ENCODE measurements at regions not wholly inside any gene's neighbourhood (a gene's known extent, or its start where the extent isn't known, plus 50 kb on each side); places are given as distances from the start of the nearest gene placed in this dataset.
A peak's percentile ranks its signal among the peaks of the same experiment; 100 is the strongest.

- Histone ChIP-seq H3K4me3 (ENCODE audit: insufficient read depth, low read length) (no peak overlapping the region), H3K27me3 (ENCODE audit: insufficient read depth, low read length) (no peaks in the 10 kb centered on the region), H3K4me1 (ENCODE audit: insufficient read depth, low read length) (no peaks in the 10 kb centered on the region), H2AFZ (ENCODE audit: low read length) (no peak overlapping the region), H3K79me2 (ENCODE audit: insufficient read depth, low read length) (no peaks in the 10 kb centered on the region), H3K4me2 (ENCODE audit: insufficient read depth, low read length) (no peak overlapping the region), H3K36me3 (ENCODE audit: insufficient read depth, low read length) (no peaks in the 10 kb centered on the region), H4K20me1 (ENCODE audit: insufficient read depth, low read length) (no peaks in the 10 kb centered on the region), H3K27ac (ENCODE audit: low read depth, low read length) (no peak overlapping the region), H3K9me3 (ENCODE audit: low read depth, low read length) (no peaks in the 10 kb centered on the region)
- TF ChIP-seq, protein P1, sequence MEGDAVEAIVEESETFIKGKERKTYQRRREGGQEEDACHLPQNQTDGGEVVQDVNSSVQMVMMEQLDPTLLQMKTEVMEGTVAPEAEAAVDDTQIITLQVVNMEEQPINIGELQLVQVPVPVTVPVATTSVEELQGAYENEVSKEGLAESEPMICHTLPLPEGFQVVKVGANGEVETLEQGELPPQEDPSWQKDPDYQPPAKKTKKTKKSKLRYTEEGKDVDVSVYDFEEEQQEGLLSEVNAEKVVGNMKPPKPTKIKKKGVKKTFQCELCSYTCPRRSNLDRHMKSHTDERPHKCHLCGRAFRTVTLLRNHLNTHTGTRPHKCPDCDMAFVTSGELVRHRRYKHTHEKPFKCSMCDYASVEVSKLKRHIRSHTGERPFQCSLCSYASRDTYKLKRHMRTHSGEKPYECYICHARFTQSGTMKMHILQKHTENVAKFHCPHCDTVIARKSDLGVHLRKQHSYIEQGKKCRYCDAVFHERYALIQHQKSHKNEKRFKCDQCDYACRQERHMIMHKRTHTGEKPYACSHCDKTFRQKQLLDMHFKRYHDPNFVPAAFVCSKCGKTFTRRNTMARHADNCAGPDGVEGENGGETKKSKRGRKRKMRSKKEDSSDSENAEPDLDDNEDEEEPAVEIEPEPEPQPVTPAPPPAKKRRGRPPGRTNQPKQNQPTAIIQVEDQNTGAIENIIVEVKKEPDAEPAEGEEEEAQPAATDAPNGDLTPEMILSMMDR (IDR thresholded peaks at IDR 0.05; ENCODE audit: extremely low read depth, low read depth, low read length): no peak
- peak; percentile 43 for DNase-seq (ENCODE audit: insufficient read length, low spot score, missing footprints)
Observed at GRCh38 chr10:35940141-35941041, 298.3 kb upstream of the FZD8 start.

DNA sequence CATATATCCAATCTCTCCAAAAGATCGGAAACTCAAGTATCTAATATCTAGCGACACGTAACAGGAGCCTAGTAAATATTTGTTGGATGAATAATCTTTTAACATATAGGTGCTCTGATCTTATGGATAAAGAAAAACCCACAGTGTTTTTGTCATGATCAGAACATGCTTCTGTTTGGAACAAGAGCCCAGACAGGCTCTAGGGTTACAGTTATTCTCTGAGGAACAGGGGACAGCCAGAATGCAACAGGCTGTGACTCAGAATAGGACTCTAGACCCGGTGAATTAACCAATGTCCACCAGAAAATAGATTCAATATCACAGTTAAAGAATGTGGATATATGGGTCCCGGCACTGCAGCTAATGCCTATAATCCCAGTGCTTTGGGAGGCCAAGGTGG lies 296.1 kb upstream of the FZD8 start:
- TF ChIP-seq, protein P1 (IDR thresholded peaks at IDR 0.05; ENCODE audit: extremely low read depth, low read depth, low read length): no peak
- no peak overlapping the region for H2AFZ ChIP-seq (ENCODE audit: low read length)
- DNase-seq (ENCODE audit: insufficient read length, low spot score, missing footprints): no peak

DNA sequence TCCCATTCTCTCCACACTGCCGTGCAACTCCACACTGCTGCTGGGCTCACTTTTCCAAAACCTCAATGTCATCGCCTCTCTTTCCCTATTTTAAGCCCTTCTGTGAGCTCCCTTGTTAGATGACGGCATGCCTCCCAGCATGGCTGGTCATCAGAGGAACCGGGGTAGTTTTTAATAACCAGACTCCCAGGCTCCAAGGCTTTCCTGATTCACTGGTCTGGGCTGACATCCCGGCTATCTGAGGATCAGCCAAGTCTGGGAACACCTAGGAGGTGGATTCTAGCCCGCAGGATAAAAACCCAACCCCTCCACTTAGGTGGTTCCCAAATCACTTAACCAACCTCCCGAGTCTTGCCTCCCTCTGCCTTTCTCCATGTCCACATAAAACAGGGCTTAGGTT lies 295.4 kb upstream of the FZD8 start:
- H3K9me3 ChIP-seq (ENCODE audit: low read depth, low read length): no peaks in the 10 kb centered on the region

More for the DNA sequence above, 296.1 kb upstream of the FZD8 start:
- no peak overlapping the region for H3K27ac ChIP-seq (ENCODE audit: low read depth, low read length)
- no peaks in the 10 kb centered on the region for H3K4me1 ChIP-seq (ENCODE audit: insufficient read depth, low read length)
- H3K4me2 ChIP-seq (ENCODE audit: insufficient read depth, low read length): no peak overlapping the region
- H3K79me2 ChIP-seq (ENCODE audit: insufficient read depth, low read length): no peaks in the 10 kb centered on the region
- no peaks in the 10 kb centered on the region for H3K9me3 ChIP-seq (ENCODE audit: low read depth, low read length)
- no peaks in the 10 kb centered on the region for H3K27me3 ChIP-seq (ENCODE audit: insufficient read depth, low read length)
- no peak overlapping the region for H3K4me3 ChIP-seq (ENCODE audit: insufficient read depth, low read length)
- H3K36me3 ChIP-seq (ENCODE audit: insufficient read depth, low read length): no peaks in the 10 kb centered on the region
- H4K20me1 ChIP-seq (ENCODE audit: insufficient read depth, low read length): no peaks in the 10 kb centered on the region

GRCh38 chr10:35934642-35934995 lies 292.5 kb upstream of the FZD8 start:
- TF ChIP-seq, protein P1 (IDR thresholded peaks at IDR 0.05; ENCODE audit: extremely low read depth, low read depth, low read length): no peak
- Histone ChIP-seq H3K4me1 (ENCODE audit: insufficient read depth, low read length) (no peaks in the 10 kb centered on the region), H3K79me2 (ENCODE audit: insufficient read depth, low read length) (no peaks in the 10 kb centered on the region), H3K4me3 (ENCODE audit: insufficient read depth, low read length) (no peak overlapping the region), H2AFZ (ENCODE audit: low read length) (no peak overlapping the region), H3K4me2 (ENCODE audit: insufficient read depth, low read length) (no peak overlapping the region), H4K20me1 (ENCODE audit: insufficient read depth, low read length) (no peaks in the 10 kb centered on the region), H3K36me3 (ENCODE audit: insufficient read depth, low read length) (no peaks in the 10 kb centered on the region), H3K9me3 (ENCODE audit: low read depth, low read length) (no peaks in the 10 kb centered on the region), H3K27me3 (ENCODE audit: insufficient read depth, low read length) (no peaks in the 10 kb centered on the region), H3K27ac (ENCODE audit: low read depth, low read length) (no peak overlapping the region)
- no peak for DNase-seq (ENCODE audit: insufficient read length, low spot score, missing footprints)

More for the DNA sequence above, 295.4 kb upstream of the FZD8 start:
- no peaks in the 10 kb centered on the region for H3K27me3 ChIP-seq (ENCODE audit: insufficient read depth, low read length)
- TF ChIP-seq, protein P1 (IDR thresholded peaks at IDR 0.05; ENCODE audit: extremely low read depth, low read depth, low read length): no peak
- H3K4me1 ChIP-seq (ENCODE audit: insufficient read depth, low read length): no peaks in the 10 kb centered on the region
- no peaks in the 10 kb centered on the region for H4K20me1 ChIP-seq (ENCODE audit: insufficient read depth, low read length)
- no peak overlapping the region for H3K4me3 ChIP-seq (ENCODE audit: insufficient read depth, low read length)
- no peaks in the 10 kb centered on the region for H3K36me3 ChIP-seq (ENCODE audit: insufficient read depth, low read length)
- H3K79me2 ChIP-seq (ENCODE audit: insufficient read depth, low read length): no peaks in the 10 kb centered on the region
- H3K27ac ChIP-seq (ENCODE audit: low read depth, low read length): no peak overlapping the region
- H3K4me2 ChIP-seq (ENCODE audit: insufficient read depth, low read length): no peak overlapping the region
- peak; percentile 13 for DNase-seq (ENCODE audit: insufficient read length, low spot score, missing footprints)
- H2AFZ ChIP-seq (ENCODE audit: low read length): no peak overlapping the region

All from osteoblast (primary cell).